HL-60 (cell line): ENCODE measurements at regions not wholly inside any gene's neighbourhood (a gene's known extent, or its start where the extent isn't known, plus 50 kb on each side); places are given as distances from the start of the nearest gene placed in this dataset.

ENCODE experiments used
- GABPA ChIP-seq: IDR thresholded peaks from 2 replicates; pipeline ENCODE4 v1.6.1; 2012; ENCODE audit warnings: low read depth
- POLR2AphosphoS5 ChIP-seq: IDR thresholded peaks from 2 replicates; pipeline ENCODE4 v1.6.1; 2012; ENCODE audit warnings: low read depth
- TF ChIP-seq, protein P1 (sequence below): IDR thresholded peaks from 2 replicates; pipeline ENCODE4 v1.6.1; 2012; ENCODE audit warnings: low read depth; ENCODE audit not compliant: insufficient replicate concordance
- TF ChIP-seq, protein P2 (sequence below): IDR thresholded peaks from one replicate; pipeline ENCODE4 v1.5.1; 2011; ENCODE audit warnings: low read length, control low read depth, inconsistent platforms; ENCODE audit not compliant: insufficient read depth

DNA sequence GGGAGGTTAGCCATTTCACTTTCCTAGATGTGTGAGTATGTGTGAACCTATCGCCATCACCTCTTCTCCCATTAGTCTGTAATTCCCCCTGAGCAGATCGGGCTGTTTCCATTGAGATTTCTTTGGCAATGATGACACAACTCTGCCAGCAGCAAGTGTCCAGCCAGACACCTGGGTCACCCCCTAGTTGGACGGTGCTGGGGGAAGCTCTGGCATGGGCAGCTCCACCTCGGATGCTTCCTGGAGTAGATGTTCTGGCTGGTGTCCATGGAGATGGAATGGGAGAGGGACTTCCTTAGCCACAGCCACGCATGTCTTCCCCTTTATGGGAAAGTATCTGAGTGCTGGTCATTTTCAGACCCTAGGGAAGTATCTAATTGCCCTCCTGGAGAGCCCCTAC is 247.9 kb upstream of the RPL38 start:
- TF ChIP-seq, protein P1, sequence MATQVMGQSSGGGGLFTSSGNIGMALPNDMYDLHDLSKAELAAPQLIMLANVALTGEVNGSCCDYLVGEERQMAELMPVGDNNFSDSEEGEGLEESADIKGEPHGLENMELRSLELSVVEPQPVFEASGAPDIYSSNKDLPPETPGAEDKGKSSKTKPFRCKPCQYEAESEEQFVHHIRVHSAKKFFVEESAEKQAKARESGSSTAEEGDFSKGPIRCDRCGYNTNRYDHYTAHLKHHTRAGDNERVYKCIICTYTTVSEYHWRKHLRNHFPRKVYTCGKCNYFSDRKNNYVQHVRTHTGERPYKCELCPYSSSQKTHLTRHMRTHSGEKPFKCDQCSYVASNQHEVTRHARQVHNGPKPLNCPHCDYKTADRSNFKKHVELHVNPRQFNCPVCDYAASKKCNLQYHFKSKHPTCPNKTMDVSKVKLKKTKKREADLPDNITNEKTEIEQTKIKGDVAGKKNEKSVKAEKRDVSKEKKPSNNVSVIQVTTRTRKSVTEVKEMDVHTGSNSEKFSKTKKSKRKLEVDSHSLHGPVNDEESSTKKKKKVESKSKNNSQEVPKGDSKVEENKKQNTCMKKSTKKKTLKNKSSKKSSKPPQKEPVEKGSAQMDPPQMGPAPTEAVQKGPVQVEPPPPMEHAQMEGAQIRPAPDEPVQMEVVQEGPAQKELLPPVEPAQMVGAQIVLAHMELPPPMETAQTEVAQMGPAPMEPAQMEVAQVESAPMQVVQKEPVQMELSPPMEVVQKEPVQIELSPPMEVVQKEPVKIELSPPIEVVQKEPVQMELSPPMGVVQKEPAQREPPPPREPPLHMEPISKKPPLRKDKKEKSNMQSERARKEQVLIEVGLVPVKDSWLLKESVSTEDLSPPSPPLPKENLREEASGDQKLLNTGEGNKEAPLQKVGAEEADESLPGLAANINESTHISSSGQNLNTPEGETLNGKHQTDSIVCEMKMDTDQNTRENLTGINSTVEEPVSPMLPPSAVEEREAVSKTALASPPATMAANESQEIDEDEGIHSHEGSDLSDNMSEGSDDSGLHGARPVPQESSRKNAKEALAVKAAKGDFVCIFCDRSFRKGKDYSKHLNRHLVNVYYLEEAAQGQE: no peak
- TF ChIP-seq, protein P2, sequence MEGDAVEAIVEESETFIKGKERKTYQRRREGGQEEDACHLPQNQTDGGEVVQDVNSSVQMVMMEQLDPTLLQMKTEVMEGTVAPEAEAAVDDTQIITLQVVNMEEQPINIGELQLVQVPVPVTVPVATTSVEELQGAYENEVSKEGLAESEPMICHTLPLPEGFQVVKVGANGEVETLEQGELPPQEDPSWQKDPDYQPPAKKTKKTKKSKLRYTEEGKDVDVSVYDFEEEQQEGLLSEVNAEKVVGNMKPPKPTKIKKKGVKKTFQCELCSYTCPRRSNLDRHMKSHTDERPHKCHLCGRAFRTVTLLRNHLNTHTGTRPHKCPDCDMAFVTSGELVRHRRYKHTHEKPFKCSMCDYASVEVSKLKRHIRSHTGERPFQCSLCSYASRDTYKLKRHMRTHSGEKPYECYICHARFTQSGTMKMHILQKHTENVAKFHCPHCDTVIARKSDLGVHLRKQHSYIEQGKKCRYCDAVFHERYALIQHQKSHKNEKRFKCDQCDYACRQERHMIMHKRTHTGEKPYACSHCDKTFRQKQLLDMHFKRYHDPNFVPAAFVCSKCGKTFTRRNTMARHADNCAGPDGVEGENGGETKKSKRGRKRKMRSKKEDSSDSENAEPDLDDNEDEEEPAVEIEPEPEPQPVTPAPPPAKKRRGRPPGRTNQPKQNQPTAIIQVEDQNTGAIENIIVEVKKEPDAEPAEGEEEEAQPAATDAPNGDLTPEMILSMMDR: no peak
- no peak for TF ChIP-seq POLR2AphosphoS5
- TF ChIP-seq GABPA: no peak
